WTC11 (cell line): ENCODE measurements at regions not wholly inside any gene's neighbourhood (a gene's known extent, or its start where the extent isn't known, plus 50 kb on each side); places are given as distances from the start of the nearest gene placed in this dataset.

Source experiments
- MAX ChIP-seq: sonication (generic); formaldehyde crosslinking; IDR thresholded peaks from 2 replicates; pipeline ENCODE4 v1.8.0; 2022; ENCODE audit warnings: mild to moderate bottlenecking, missing genetic modification reagents
- SP1 ChIP-seq: sonication (generic); formaldehyde crosslinking; conservative IDR thresholded peaks from 2 replicates; pipeline ENCODE4 v1.8.1; 2022; ENCODE audit warnings: missing genetic modification reagents
- USF2 ChIP-seq: sonication (generic); formaldehyde crosslinking; IDR thresholded peaks from 2 replicates; pipeline ENCODE4 v1.8.1; 2023; ENCODE audit warnings: mild to moderate bottlenecking, missing genetic modification reagents, moderate library complexity
- ZNF219 ChIP-seq: sonication (generic); formaldehyde crosslinking; IDR thresholded peaks from 2 replicates; pipeline ENCODE4 v1.8.0; 2023; ENCODE audit warnings: missing genetic modification reagents, mild to moderate bottlenecking, borderline replicate concordance
- TF ChIP-seq, protein P1 (sequence below): fragments of 200-600 bp; IDR thresholded peaks from 2 replicates; pipeline ENCODE4 v1.8.0; 2022; ENCODE audit warnings: antibody characterized with exemption

GRCh38 chr4:188728359-188728758 lies 589.1 kb downstream of the TRIML1 start:
- TF ChIP-seq USF2 (no peak), MAX (CRISPR knock-in tag) (no peak), ZNF219 (no peak), SP1 (CRISPR knock-in tag) (no peak)
- TF ChIP-seq, protein P1, sequence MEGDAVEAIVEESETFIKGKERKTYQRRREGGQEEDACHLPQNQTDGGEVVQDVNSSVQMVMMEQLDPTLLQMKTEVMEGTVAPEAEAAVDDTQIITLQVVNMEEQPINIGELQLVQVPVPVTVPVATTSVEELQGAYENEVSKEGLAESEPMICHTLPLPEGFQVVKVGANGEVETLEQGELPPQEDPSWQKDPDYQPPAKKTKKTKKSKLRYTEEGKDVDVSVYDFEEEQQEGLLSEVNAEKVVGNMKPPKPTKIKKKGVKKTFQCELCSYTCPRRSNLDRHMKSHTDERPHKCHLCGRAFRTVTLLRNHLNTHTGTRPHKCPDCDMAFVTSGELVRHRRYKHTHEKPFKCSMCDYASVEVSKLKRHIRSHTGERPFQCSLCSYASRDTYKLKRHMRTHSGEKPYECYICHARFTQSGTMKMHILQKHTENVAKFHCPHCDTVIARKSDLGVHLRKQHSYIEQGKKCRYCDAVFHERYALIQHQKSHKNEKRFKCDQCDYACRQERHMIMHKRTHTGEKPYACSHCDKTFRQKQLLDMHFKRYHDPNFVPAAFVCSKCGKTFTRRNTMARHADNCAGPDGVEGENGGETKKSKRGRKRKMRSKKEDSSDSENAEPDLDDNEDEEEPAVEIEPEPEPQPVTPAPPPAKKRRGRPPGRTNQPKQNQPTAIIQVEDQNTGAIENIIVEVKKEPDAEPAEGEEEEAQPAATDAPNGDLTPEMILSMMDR: no peak
